Body of pancreas (tissue), 4 donors: ENCODE measurements at regions not wholly inside any gene's neighbourhood (a gene's known extent, or its start where the extent isn't known, plus 50 kb on each side); places are given as distances from the start of the nearest gene placed in this dataset.
A peak's percentile ranks its signal among the peaks of the same experiment; 100 is the strongest.

ENCODE experiments used
- ATAC-seq: fragments of 150-250 bp; one replicate; pipeline ENCODE4 v1.9.1; 2016
- DNase-seq, 4 donors: peaks; one replicate each; pipeline ENCODE4 v3.0.0-alpha.2; 2019
- H3K27ac ChIP-seq, 4 donors: fragments of 200-600 bp; sonication (generic); 1 replicate in 3 of 4; 2 replicates in 1 of 4; pipeline versions ENCODE4 v1.5.1 to v1.6.1; 2016 to 2019; ENCODE audit warnings: mild to moderate bottlenecking in 1 of 4, mixed read lengths in 1 of 4, moderate library complexity in 1 of 4
- H3K27me3 ChIP-seq, 2 donors: fragments of 200-600 bp; sonication (generic); one replicate each; pipeline ENCODE4 v1.6.0; 2016; ENCODE audit warnings: mild to moderate bottlenecking in 1 of 2
- H3K36me3 ChIP-seq, 2 donors: fragments of 200-600 bp; sonication (generic); replicated peaks in 1 of 2; 2 replicates each; pipeline ENCODE4 v1.5.1; 2016; ENCODE audit warnings: low read depth in 2 of 2; ENCODE audit not compliant: insufficient read depth in 1 of 2
- H3K4me1 ChIP-seq: fragments of 200-600 bp; sonication (generic); one replicate; pipeline ENCODE4 v1.6.0; 2016
- H3K4me3 ChIP-seq, 2 donors: fragments of 200-600 bp; sonication (generic); 1 replicate in 1 of 2; 2 replicates in 1 of 2; pipeline ENCODE4 v1.5.1; 2016 to 2019
- H3K9me3 ChIP-seq, 3 donors: fragments of 200-600 bp; sonication (generic); 1 replicate in 2 of 3; 2 replicates in 1 of 3; pipeline ENCODE4 v1.5.1; 2016
- POLR2A ChIP-seq, 3 donors: fragments of 450-650 bp; IDR thresholded peaks; one replicate each; pipeline ENCODE4 v1.6.1; 2016; ENCODE audit warnings: antibody characterized with exemption in 3 of 3, mild to moderate bottlenecking in 2 of 3
- WGBS, 2 donors: methylation state at CpG; one replicate each; pipeline ENCODE4 v1.1.5; 2017; 5-methylcytosine and 5-hydroxymethylcytosine counted together
- intact Hi-C: fragments of 100-400 bp; cut with DNase I; formaldehyde crosslinking; loops from one replicate; pipeline ENCODE4 v1.15.1; 2023
- TF ChIP-seq, protein P1 (sequence below), 7 experiments: fragments of 450-650 bp in 4 of 7; fragments of 200-600 bp in 3 of 7; sonication (generic) in 3 of 7; IDR thresholded peaks; one replicate each; pipeline ENCODE4 v1.5.1; 2016 to 2019; ENCODE audit warnings: antibody characterized with exemption in 7 of 7

DNA sequence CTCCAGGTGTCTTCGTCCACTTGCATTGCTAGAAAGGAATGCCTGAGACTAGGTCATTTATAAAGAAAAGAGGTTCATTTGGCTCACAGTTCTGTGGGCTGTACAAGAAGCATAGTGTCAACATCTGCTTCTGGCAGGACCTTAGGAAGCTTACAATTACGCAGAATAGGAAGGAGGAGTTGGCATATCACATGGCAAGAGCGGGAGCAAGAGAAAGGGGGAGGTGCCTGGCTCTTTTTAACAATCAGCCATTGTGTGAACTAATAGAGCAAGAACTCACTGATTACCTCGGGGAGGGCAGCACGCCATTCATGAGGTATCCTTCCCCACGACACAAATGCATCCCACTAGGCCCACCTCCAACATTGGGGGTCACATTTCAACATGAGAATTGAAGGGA, 134.4 kb upstream of the EFNA5 start:
- Histone ChIP-seq H3K4me3 (no peak overlapping the region), H3K36me3 (no peaks in the 10 kb centered on the region), H3K9me3 (no peaks in the 10 kb centered on the region), H3K27me3 (no peaks in the 10 kb centered on the region), H3K4me1 (no peaks in the 10 kb centered on the region), H3K27ac (no peak overlapping the region)
- TF ChIP-seq POLR2A (IDR thresholded peaks at IDR 0.05), result no peak
- TF ChIP-seq, protein P1, sequence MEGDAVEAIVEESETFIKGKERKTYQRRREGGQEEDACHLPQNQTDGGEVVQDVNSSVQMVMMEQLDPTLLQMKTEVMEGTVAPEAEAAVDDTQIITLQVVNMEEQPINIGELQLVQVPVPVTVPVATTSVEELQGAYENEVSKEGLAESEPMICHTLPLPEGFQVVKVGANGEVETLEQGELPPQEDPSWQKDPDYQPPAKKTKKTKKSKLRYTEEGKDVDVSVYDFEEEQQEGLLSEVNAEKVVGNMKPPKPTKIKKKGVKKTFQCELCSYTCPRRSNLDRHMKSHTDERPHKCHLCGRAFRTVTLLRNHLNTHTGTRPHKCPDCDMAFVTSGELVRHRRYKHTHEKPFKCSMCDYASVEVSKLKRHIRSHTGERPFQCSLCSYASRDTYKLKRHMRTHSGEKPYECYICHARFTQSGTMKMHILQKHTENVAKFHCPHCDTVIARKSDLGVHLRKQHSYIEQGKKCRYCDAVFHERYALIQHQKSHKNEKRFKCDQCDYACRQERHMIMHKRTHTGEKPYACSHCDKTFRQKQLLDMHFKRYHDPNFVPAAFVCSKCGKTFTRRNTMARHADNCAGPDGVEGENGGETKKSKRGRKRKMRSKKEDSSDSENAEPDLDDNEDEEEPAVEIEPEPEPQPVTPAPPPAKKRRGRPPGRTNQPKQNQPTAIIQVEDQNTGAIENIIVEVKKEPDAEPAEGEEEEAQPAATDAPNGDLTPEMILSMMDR (IDR thresholded peaks at IDR 0.05), result no peak
- 75 to 76% methylated on average over 6 of the region's 6 CpGs for WGBS, 2 donors
- ATAC-seq, result no peak
- intact Hi-C loops, result no loop called here
- no peak for DNase-seq

DNA sequence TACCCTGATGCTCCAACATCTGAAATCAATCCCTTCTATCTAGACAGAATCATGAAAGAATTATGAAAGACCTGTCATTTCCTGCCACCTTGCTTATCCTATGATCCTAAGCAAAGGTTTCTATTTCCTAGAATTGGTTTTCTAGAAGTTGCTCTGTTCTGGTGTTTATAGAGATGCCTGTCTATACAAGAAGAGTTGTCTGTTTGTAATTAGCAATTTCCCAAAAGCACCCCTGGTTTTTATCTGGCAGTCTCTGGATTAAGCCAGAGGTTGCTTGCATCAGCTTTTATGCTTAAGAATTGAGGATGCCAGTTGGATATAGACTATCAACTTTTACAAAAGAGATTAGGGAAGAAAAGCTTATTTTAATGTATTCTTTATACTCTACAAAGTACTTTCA, 133.0 kb upstream of the EFNA5 start:
- Histone ChIP-seq H3K4me1 (no peaks in the 10 kb centered on the region), H3K36me3 (no peaks in the 10 kb centered on the region), H3K27ac (no peak overlapping the region), H3K27me3 (no peaks in the 10 kb centered on the region), H3K9me3 (no peaks in the 10 kb centered on the region), H3K4me3 (no peak overlapping the region)
- no peak for TF ChIP-seq POLR2A (IDR thresholded peaks at IDR 0.05)
- TF ChIP-seq, protein P1 (IDR thresholded peaks at IDR 0.05), result no peak
- intact Hi-C loops, result no loop called here
- ATAC-seq (no peak), DNase-seq (no peak)

DNA sequence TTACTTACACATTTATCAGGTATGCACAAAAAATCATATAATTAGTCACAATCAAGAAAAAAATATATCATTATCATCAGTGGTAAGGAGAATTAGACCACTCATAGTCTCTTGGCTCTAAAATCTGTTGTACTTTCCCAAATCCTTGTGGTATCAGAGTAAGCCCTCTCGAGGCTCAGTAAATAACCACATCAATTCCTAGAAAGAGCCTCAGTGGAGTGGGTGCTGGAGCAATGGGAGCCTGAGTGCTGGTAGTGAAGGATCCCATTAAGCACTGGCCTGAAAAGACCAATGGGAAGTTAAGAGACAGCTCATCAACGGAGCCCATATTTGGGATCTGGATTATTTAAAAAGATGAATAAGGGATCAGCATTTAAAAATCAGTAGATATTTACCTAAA, 130.3 kb upstream of the EFNA5 start:
- ATAC-seq (no peak), DNase-seq (no peak)
- H3K4me1 ChIP-seq, result no peaks in the 10 kb centered on the region
- H3K36me3 ChIP-seq, result no peaks in the 10 kb centered on the region
- TF ChIP-seq POLR2A (IDR thresholded peaks at IDR 0.05), result no peak
- TF ChIP-seq, protein P1 (IDR thresholded peaks at IDR 0.05), result no peak
- H3K9me3 ChIP-seq, result no peaks in the 10 kb centered on the region
- intact Hi-C loops, result no loop called here
- WGBS, 2 donors, result 77% methylated on average over 2 of the region's 2 CpGs
- H3K27me3 ChIP-seq, result no peaks in the 10 kb centered on the region
- H3K27ac ChIP-seq, result no peak overlapping the region
- H3K4me3 ChIP-seq, result no peak overlapping the region

DNA sequence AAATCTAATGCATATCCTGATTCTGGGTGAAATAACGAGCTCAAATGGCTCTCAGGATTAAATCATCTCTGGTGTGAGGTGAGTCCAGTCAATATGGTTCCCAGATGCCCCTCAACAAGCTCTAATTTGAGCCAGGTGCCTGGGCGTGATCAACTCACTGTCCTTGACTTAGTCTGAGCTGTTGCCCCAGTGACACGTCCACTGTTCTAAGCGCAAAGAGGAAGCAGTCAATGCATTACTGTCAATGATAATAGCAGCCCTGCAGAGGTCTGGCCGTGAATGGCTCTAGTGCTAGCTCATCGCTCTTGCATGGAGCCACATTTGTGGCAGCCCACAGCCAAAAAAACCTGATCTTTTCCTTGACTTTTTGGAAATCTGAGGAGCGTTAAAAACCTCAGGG, 128.6 kb upstream of the EFNA5 start:
- no peak overlapping the region for H3K27ac ChIP-seq
- ATAC-seq (no peak), DNase-seq (peak in 2 of 4 donors; percentile 7 to 10)
- no peaks in the 10 kb centered on the region for H3K9me3 ChIP-seq
- no peak overlapping the region for H3K4me3 ChIP-seq
- H3K4me1 ChIP-seq, result no peaks in the 10 kb centered on the region
- no peaks in the 10 kb centered on the region for H3K36me3 ChIP-seq
- WGBS, 2 donors, result 84 to 88% methylated on average over 7 of the region's 7 CpGs
- no peaks in the 10 kb centered on the region for H3K27me3 ChIP-seq
- TF ChIP-seq POLR2A (IDR thresholded peaks at IDR 0.05), result no peak
- TF ChIP-seq, protein P1 (IDR thresholded peaks at IDR 0.05), result no peak
- intact Hi-C loops, result no loop called here

DNA sequence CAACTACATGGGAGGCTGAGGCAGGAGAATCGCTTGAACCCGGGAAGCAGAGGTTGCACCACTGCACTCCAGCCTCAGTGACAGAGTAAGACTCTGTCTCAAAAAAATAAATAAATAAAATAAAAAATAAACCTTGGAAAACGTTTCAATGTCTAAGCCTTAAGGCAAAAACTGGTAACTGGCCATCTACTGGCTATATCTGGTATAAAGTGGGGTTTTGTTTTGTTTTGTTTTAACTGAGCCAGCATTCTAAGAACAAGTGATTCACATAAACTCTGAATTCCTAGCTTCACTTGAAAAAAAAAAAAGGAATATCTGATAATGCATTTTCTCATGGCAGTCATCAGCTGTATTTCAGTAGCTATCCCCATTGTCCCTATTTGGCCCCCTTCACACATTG, 126.1 kb upstream of the EFNA5 start:
- Histone ChIP-seq H3K4me3 (no peak overlapping the region), H3K9me3 (no peaks in the 10 kb centered on the region), H3K27ac (no peak overlapping the region), H3K36me3 (no peaks in the 10 kb centered on the region), H3K4me1 (no peaks in the 10 kb centered on the region), H3K27me3 (no peaks in the 10 kb centered on the region)
- 72 to 77% methylated on average over 3 of the region's 3 CpGs for WGBS, 2 donors
- no peak for TF ChIP-seq POLR2A (IDR thresholded peaks at IDR 0.05)
- TF ChIP-seq, protein P1 (IDR thresholded peaks at IDR 0.05), result no peak
- DNase-seq, result no peak
- intact Hi-C loops, result no loop called here
- no peak for ATAC-seq
